Skeletal muscle tissue (tissue), 3 donors: ENCODE measurements at regions not wholly inside any gene's neighbourhood (a gene's known extent, or its start where the extent isn't known, plus 50 kb on each side); places are given as distances from the start of the nearest gene placed in this dataset.

Experiments
- H3K27ac ChIP-seq: one replicate; pipeline ENCODE4 v1.7.0; 2013; ENCODE audit warnings: mild to moderate bottlenecking, low read depth, low read length, inconsistent platforms
- H3K27me3 ChIP-seq, 3 donors: one replicate each; pipeline ENCODE4 v1.7.0; 2013; ENCODE audit warnings: low read length in 3 of 3; ENCODE audit not compliant: control insufficient read depth in 3 of 3, insufficient read depth in 3 of 3
- H3K36me3 ChIP-seq, 3 donors: one replicate each; pipeline ENCODE4 v1.7.0; 2013; ENCODE audit warnings: low read length in 3 of 3; ENCODE audit not compliant: control insufficient read depth in 3 of 3, insufficient read depth in 3 of 3
- H3K4me1 ChIP-seq, 3 donors: one replicate each; pipeline ENCODE4 v1.7.0; 2013; ENCODE audit warnings: low read length in 3 of 3, mild to moderate bottlenecking in 3 of 3; ENCODE audit not compliant: control insufficient read depth in 3 of 3, insufficient read depth in 3 of 3
- H3K4me3 ChIP-seq, 3 donors: one replicate each; pipeline ENCODE4 v1.7.0; 2013; ENCODE audit warnings: low read length in 3 of 3
- H3K9ac ChIP-seq, 3 donors: one replicate each; pipeline ENCODE4 v1.7.0; 2013; ENCODE audit warnings: low read length in 3 of 3, mild to moderate bottlenecking in 3 of 3, moderate library complexity in 2 of 3, low read depth in 1 of 3
- H3K9me3 ChIP-seq, 3 donors: one replicate each; pipeline ENCODE4 v1.7.0; 2013; ENCODE audit warnings: low read length in 3 of 3; ENCODE audit not compliant: control insufficient read depth in 3 of 3
- donor health status: Osteomylitis.

GRCh38 chr14:81855007-81855406 is 321.4 kb upstream of the SEL1L start:
- Histone ChIP-seq H3K27ac (no peak overlapping the region), H3K36me3 (no peaks in the 10 kb centered on the region), H3K9me3 (no peaks in the 10 kb centered on the region), H3K4me3 (no peak overlapping the region), H3K27me3 (no peaks in the 10 kb centered on the region), H3K9ac (no peak overlapping the region), H3K4me1 (no peaks in the 10 kb centered on the region)

DNA sequence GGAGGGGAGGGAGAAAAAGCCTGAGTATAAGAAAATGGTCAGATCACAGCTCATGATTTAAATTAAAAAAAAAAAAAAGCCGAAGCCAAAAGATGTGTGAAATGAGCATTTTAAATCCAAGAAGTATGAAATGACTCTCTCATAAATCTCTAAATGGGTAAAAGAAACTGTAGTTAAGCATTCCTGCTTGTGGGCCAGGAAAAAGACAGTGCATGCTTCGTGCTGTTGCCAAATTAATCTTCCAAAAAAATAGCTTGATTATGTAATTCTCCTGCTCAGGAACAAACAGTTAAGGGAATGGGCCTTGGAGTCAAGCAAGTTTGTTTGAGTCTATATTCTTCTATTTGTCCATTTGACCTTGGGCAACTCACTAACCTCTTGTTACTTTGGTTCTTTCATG is 325.4 kb upstream of the SEL1L start:
- no peaks in the 10 kb centered on the region for H3K9me3 ChIP-seq
- no peaks in the 10 kb centered on the region for H3K4me1 ChIP-seq
- H3K4me3 ChIP-seq, result no peak overlapping the region
- H3K27ac ChIP-seq, result no peak overlapping the region
- H3K36me3 ChIP-seq, result no peaks in the 10 kb centered on the region
- H3K9ac ChIP-seq, result no peak overlapping the region
- H3K27me3 ChIP-seq, result no peaks in the 10 kb centered on the region

- H3K9ac ChIP-seq, result no peak overlapping the region
- H3K4me3 ChIP-seq, result no peak overlapping the region
- H3K4me1 ChIP-seq, result no peaks in the 10 kb centered on the region
- H3K27me3 ChIP-seq, result no peaks in the 10 kb centered on the region
- peaks cover 0 to 2% (median 0%) of the 10 kb centered on the region in 3 donors for H3K9me3 ChIP-seq
- H3K27ac ChIP-seq, result no peak overlapping the region
- H3K36me3 ChIP-seq, result no peaks in the 10 kb centered on the region
Observed at GRCh38 chr14:81868172-81868571, 334.5 kb upstream of the SEL1L start.

DNA sequence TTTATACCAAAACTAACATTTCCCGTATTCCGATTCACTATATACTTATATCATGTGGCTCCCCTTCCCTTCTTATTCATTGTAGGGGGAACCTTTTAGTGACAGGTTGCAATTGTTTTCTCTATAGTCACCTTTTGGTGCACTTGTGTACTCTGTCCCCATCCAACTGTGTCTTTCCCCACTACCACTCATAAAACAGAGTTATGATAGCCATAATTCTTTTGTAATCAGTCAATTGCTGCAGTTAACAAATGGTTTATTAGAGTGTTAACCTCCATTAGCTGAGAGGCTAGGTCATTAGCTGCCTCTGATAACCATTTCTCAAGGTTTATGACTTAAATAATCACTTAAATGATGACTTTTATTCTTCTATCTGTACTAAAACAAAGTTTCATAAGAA is 338.1 kb upstream of the SEL1L start:
- Histone ChIP-seq H3K9me3 (peaks cover 0 to 2% (median 0%) of the 10 kb centered on the region in 3 donors), H3K9ac (no peak overlapping the region), H3K27ac (no peak overlapping the region), H3K27me3 (no peaks in the 10 kb centered on the region), H3K4me1 (no peaks in the 10 kb centered on the region), H3K4me3 (no peak overlapping the region), H3K36me3 (no peaks in the 10 kb centered on the region)

GRCh38 chr14:81884382-81884781 is 350.7 kb upstream of the SEL1L start:
- Histone ChIP-seq H3K4me1 (no peaks in the 10 kb centered on the region), H3K27me3 (no peaks in the 10 kb centered on the region), H3K9me3 (no peaks in the 10 kb centered on the region), H3K36me3 (no peaks in the 10 kb centered on the region), H3K27ac (no peak overlapping the region), H3K4me3 (no peak overlapping the region), H3K9ac (no peak overlapping the region)

DNA sequence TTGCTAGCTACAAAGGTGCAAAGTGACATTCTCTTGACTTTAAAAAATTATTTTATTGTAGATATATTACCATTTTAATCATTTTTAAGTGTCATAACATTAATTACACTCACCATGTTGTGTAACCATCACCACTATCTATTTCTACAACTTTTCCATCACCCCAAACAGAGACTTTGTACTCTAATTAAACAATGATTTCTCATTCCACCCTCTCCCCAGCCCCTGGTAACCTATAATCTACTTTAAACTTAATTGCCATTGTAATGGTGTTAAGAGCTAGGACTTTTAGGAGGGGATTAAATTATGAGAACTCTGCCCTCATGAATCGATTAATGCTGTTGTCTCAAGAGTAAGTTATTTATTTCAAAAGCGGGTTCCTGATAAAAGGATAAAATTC is 352.9 kb upstream of the SEL1L start:
- Histone ChIP-seq H3K27me3 (no peaks in the 10 kb centered on the region), H3K36me3 (no peaks in the 10 kb centered on the region), H3K9ac (no peak overlapping the region), H3K27ac (no peak overlapping the region), H3K4me3 (no peak overlapping the region), H3K9me3 (no peaks in the 10 kb centered on the region), H3K4me1 (no peaks in the 10 kb centered on the region)

GRCh38 chr14:81889529-81889928 is 355.9 kb upstream of the SEL1L start:
- H3K9ac ChIP-seq, result no peak overlapping the region
- H3K27ac ChIP-seq, result no peak overlapping the region
- no peaks in the 10 kb centered on the region for H3K36me3 ChIP-seq
- H3K4me1 ChIP-seq, result no peaks in the 10 kb centered on the region
- H3K9me3 ChIP-seq, result no peaks in the 10 kb centered on the region
- H3K27me3 ChIP-seq, result no peaks in the 10 kb centered on the region
- H3K4me3 ChIP-seq, result no peak overlapping the region

- Histone ChIP-seq H3K9ac (no peak overlapping the region), H3K27ac (no peak overlapping the region), H3K9me3 (no peaks in the 10 kb centered on the region), H3K4me3 (no peak overlapping the region), H3K36me3 (no peaks in the 10 kb centered on the region), H3K27me3 (no peaks in the 10 kb centered on the region), H3K4me1 (no peaks in the 10 kb centered on the region)
Observed at GRCh38 chr14:81890020-81890419, 356.4 kb upstream of the SEL1L start.

- Histone ChIP-seq H3K27me3 (no peaks in the 10 kb centered on the region), H3K4me1 (no peaks in the 10 kb centered on the region), H3K9me3 (peaks cover 0 to 4% (median 3%) of the 10 kb centered on the region in 3 donors), H3K9ac (no peak overlapping the region), H3K36me3 (no peaks in the 10 kb centered on the region), H3K27ac (no peak overlapping the region), H3K4me3 (no peak overlapping the region)
Observed at GRCh38 chr14:81903477-81903876, 369.8 kb upstream of the SEL1L start.

- Histone ChIP-seq H3K4me1 (no peaks in the 10 kb centered on the region), H3K27ac (no peak overlapping the region), H3K27me3 (no peaks in the 10 kb centered on the region), H3K36me3 (no peaks in the 10 kb centered on the region), H3K4me3 (no peak overlapping the region), H3K9me3 (no peaks in the 10 kb centered on the region), H3K9ac (no peak overlapping the region)
Observed at GRCh38 chr14:81927070-81927469, 393.4 kb upstream of the SEL1L start.

GRCh38 chr14:81931828-81932227 is 398.2 kb upstream of the SEL1L start:
- no peaks in the 10 kb centered on the region for H3K9me3 ChIP-seq
- H3K36me3 ChIP-seq, result no peaks in the 10 kb centered on the region
- H3K9ac ChIP-seq, result no peak overlapping the region
- H3K4me3 ChIP-seq, result no peak overlapping the region
- H3K27ac ChIP-seq, result no peak overlapping the region
- no peaks in the 10 kb centered on the region for H3K27me3 ChIP-seq
- H3K4me1 ChIP-seq, result no peaks in the 10 kb centered on the region
